ENCODE measurements at regions not wholly inside any gene's neighbourhood (a gene's known extent, or its start where the extent isn't known, plus 50 kb on each side); places are given as distances from the start of the nearest gene placed in this dataset.

DNA sequence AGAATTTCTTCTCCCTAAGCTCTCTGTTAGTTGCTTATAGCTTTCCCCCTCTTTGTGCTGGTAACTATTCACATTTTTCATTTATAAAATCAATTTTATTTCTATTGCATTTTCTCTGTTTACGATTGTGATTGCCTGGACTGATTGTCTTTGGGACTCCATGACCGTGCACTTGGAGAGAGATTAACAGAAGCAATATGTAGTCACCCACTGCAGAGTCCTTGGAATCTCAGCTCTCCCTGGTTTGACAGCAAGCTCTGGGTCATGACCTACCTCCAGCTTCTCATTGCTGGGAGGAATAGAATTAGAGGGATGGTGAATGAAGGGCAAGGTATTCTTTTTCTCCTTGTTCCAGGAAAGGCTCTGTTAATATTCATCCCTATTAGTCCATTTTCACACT is 398.2 kb downstream of the AACS start:
- Histone ChIP-seq H3K4me3 (no peak overlapping the region), H3K9me3 (ENCODE audit: low read depth) (no peaks in the 10 kb centered on the region), H3K36me3 (no peaks in the 10 kb centered on the region), H3K27me3 (no peaks in the 10 kb centered on the region), H3K27ac (no peak overlapping the region), H3K4me1 (ENCODE audit: low read depth) (no peaks in the 10 kb centered on the region)
- no peak for TF ChIP-seq CTCF (IDR thresholded peaks at IDR 0.05; ENCODE audit: low read depth, low read length)
- DNase-seq (ENCODE audit: low read depth in 1 of 2, low spot score in 1 of 2): no peak

DNA sequence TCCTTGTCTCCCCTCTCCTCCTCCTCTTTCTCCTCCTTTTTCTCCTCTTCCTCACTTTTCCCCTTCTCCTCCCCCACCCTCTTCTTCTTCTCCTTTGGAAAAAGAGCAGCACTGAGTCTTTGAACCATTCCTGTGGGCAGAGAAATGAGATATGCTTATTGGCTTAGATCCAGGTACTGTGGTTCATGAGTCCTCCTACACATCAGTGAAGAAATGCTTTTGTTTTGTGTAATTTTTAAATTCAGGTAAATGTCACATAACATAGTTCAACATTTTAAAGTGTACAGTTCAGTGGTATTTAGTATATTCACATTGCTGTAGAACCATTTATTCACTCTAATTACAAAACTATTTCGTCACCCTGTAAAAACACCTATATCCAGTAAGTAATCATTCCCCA is 402.1 kb downstream of the AACS start:
- TF ChIP-seq CTCF (IDR thresholded peaks at IDR 0.05; ENCODE audit: low read depth, low read length): no peak
- Histone ChIP-seq H3K27me3 (no peaks in the 10 kb centered on the region), H3K4me1 (ENCODE audit: low read depth) (no peaks in the 10 kb centered on the region), H3K36me3 (no peaks in the 10 kb centered on the region), H3K27ac (no peak overlapping the region), H3K9me3 (ENCODE audit: low read depth) (no peaks in the 10 kb centered on the region), H3K4me3 (no peak overlapping the region)
- DNase-seq (ENCODE audit: low read depth in 1 of 2, low spot score in 1 of 2): no peak

GRCh38 chr12:125469683-125470082 is 404.4 kb downstream of the AACS start:
- no peak overlapping the region for H3K4me3 ChIP-seq
- TF ChIP-seq CTCF (IDR thresholded peaks at IDR 0.05; ENCODE audit: low read depth, low read length): no peak
- DNase-seq (ENCODE audit: low read depth in 1 of 2, low spot score in 1 of 2): no peak
- H3K36me3 ChIP-seq: no peaks in the 10 kb centered on the region
- no peaks in the 10 kb centered on the region for H3K9me3 ChIP-seq (ENCODE audit: low read depth)
- H3K4me1 ChIP-seq (ENCODE audit: low read depth): no peaks in the 10 kb centered on the region
- no peak overlapping the region for H3K27ac ChIP-seq
- no peaks in the 10 kb centered on the region for H3K27me3 ChIP-seq

- no peaks in the 10 kb centered on the region for H3K36me3 ChIP-seq
- TF ChIP-seq CTCF (IDR thresholded peaks at IDR 0.05; ENCODE audit: low read depth, low read length): no peak
- no peaks in the 10 kb centered on the region for H3K9me3 ChIP-seq (ENCODE audit: low read depth)
- H3K4me3 ChIP-seq: no peak overlapping the region
- no peak for DNase-seq (ENCODE audit: low read depth in 1 of 2, low spot score in 1 of 2)
- no peak overlapping the region for H3K27ac ChIP-seq
- no peaks in the 10 kb centered on the region for H3K4me1 ChIP-seq (ENCODE audit: low read depth)
- H3K27me3 ChIP-seq: no peaks in the 10 kb centered on the region
These were observed 405.9 kb downstream of the AACS start for GRCh38 chr12:125470838-125471783.

DNA sequence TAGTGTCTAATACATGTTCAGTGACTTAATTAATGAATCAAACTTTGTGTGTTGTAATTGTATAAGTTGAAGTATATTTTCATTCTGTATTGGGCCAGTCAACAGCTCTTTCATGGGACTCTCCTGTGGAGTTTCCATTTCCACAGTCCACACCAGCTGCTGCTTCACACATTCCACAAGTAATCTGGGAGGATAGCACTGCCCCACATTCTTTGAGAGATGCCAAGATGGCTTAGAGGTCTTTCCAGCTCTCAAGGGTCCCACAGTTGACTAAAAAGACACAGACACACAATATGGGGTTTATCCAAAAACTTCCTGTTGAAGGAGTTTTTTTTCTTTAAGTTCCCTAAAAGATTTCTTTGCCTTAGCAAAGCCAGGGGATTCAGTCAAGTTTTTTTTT is 408.3 kb downstream of the AACS start:
- TF ChIP-seq CTCF (IDR thresholded peaks at IDR 0.05; ENCODE audit: low read depth, low read length): no peak

More for the DNA sequence above, 408.3 kb downstream of the AACS start:
- Histone ChIP-seq H3K36me3 (no peaks in the 10 kb centered on the region), H3K9me3 (ENCODE audit: low read depth) (no peaks in the 10 kb centered on the region), H3K27ac (no peak overlapping the region), H3K4me1 (ENCODE audit: low read depth) (no peaks in the 10 kb centered on the region), H3K27me3 (no peaks in the 10 kb centered on the region), H3K4me3 (no peak overlapping the region)
- no peak for DNase-seq (ENCODE audit: low read depth in 1 of 2, low spot score in 1 of 2)
